ENCODE measurements at regions not wholly inside any gene's neighbourhood (a gene's known extent, or its start where the extent isn't known, plus 50 kb on each side); places are given as distances from the start of the nearest gene placed in this dataset.

DNA sequence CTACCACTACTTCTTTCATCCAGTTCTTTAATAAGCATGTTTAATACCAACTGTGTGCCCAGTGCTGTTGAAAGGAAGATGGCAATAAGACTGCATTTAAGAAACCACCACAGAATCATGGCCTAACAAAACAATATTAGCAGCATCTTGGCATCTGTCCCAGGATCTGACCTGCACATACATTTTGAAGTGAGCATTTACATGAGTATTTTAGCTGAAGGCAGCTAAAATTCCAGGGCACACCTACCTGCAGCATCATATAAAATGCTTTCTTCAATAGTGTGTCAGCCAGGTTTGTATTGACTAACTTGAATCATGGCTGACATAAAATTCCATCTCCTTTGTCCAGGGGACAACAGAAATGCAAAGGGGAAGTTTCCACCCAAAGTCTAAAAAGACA is 65.0 kb upstream of the ARHGAP5 start:
- H3K4me3 Mint-ChIP-seq = no peak overlapping the region
- ATAC-seq (no peak), DNase-seq (ENCODE audit: low spot score in 2 of 2) (no peak)
- no peaks in the 10 kb centered on the region for H3K4me1 Mint-ChIP-seq
- no peaks in the 10 kb centered on the region for H3K9me3 Mint-ChIP-seq
- H3K27ac Mint-ChIP-seq = no peak overlapping the region
- H3K36me3 Mint-ChIP-seq = no peaks in the 10 kb centered on the region

DNA sequence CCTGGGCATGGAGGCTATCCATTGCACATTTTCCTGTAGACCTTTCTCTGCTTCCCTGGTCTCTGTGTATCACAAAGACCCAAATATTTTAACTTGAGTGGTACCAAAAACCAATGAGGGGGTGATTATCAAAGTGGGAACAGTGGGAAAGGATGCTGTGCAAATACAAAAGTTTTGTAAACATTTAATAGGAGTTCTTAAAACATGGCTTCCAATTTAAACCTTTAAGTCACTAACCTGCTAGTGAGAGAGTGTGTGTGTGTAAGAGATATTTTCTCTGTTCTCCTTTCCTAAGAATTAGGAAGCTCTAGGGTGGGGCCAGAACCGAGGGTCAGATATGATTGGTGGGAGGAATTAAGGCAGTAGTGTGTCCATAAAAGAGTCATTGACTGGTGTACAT is 64.5 kb upstream of the ARHGAP5 start:
- H3K9me3 Mint-ChIP-seq = no peaks in the 10 kb centered on the region
- no peak for ATAC-seq
- no peak overlapping the region for H3K4me3 Mint-ChIP-seq
- H3K4me1 Mint-ChIP-seq = no peaks in the 10 kb centered on the region
- no peak for DNase-seq (ENCODE audit: low spot score in 2 of 2)
- no peaks in the 10 kb centered on the region for H3K36me3 Mint-ChIP-seq
- peak overlapping the region; percentile 23 for H3K27ac Mint-ChIP-seq

DNA sequence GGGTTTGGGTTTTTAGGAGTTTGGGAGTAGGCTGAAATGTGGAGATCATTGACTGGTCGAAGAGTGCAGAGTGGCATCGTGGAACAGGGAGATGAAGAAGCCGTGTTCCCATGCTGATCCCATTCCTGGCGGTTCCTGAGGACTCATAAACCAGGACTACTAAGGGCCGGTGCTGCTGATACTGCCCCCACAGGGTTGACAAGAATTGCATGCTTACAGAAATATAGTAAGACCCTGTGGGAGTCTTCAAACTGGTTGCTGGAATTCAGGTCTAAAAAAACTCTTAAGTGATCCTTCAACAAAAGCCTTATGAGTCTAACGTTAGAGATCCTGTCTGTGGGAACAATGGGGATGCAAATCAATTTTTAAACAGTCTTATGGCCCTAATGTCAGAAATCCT is 64.0 kb upstream of the ARHGAP5 start:
- Mint-ChIP-seq H3K4me3 (no peak overlapping the region), H3K27ac (peak overlapping the region; percentile 23), H3K36me3 (no peaks in the 10 kb centered on the region), H3K9me3 (no peaks in the 10 kb centered on the region), H3K4me1 (no peaks in the 10 kb centered on the region)
- no peak for ATAC-seq
- no peak for DNase-seq (ENCODE audit: low spot score in 2 of 2)

DNA sequence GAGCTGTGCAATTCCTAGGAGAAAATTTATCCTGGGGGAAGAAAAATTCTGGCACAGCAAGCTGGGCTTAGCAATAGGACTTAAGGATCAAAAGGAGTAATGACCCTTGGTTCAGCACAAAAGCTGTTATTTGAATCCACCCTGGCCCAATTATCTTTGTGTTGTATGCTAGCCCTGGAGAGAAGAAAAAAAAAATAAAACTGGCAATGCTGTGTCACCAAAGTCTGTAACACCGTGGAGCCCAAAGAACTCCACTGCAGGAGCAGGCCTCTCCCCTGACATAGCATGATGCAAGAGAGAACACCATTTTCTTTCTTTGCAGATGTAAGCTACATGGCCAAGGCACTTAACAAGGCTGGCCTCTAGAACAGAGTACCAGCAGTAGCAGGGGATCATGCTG is 63.0 kb upstream of the ARHGAP5 start:
- Mint-ChIP-seq H3K27ac (no peak overlapping the region), H3K4me1 (no peaks in the 10 kb centered on the region), H3K4me3 (no peak overlapping the region), H3K9me3 (no peaks in the 10 kb centered on the region), H3K36me3 (no peaks in the 10 kb centered on the region)
- DNase-seq (ENCODE audit: low spot score in 2 of 2) (no peak), ATAC-seq (no peak)

DNA sequence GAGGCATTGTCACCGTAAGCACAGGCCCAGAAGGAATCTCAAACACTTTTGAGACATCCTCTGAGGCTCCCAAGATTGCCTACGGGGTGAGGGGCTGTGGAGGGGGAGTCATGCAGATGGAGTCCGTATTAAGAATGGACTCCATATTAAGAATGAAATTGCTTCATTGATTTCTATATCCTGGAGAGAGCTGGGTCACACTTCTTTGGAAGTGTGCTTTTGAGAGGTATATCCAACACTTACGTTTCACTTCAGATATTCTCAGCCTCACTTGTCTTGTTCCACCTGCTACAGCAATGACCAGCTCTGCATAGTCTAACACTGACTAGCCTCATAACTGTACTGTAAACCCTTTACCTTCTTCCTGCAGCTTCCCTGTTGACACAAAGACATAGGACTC is 62.6 kb upstream of the ARHGAP5 start:
- Mint-ChIP-seq H3K9me3 (no peaks in the 10 kb centered on the region), H3K4me1 (no peaks in the 10 kb centered on the region), H3K27ac (no peak overlapping the region), H3K36me3 (no peaks in the 10 kb centered on the region), H3K4me3 (no peak overlapping the region)
- DNase-seq (ENCODE audit: low spot score in 2 of 2) = no peak
- no peak for ATAC-seq

DNA sequence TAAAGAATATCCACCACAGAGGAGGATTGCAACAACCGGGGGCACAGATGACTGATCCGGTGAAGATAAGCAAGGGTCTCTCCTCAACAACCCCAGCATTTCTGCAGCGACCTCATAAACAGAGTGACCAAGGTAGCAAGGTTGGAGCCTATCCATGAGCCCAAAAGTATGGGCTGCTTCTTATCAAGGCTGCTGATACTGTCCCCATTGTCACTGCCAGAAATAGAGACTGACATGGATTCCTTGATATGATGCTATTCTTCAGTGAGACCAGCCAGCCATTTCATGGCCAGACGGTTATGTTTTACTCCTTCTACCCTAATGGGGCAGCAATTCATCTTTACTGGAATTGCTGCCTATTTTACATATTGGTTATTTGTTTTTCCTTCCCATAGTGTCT is 61.9 kb upstream of the ARHGAP5 start:
- Mint-ChIP-seq H3K4me1 (no peaks in the 10 kb centered on the region), H3K27ac (no peak overlapping the region), H3K4me3 (no peak overlapping the region), H3K9me3 (no peaks in the 10 kb centered on the region), H3K36me3 (no peaks in the 10 kb centered on the region)
- ATAC-seq (no peak), DNase-seq (ENCODE audit: low spot score in 2 of 2) (no peak)

DNA sequence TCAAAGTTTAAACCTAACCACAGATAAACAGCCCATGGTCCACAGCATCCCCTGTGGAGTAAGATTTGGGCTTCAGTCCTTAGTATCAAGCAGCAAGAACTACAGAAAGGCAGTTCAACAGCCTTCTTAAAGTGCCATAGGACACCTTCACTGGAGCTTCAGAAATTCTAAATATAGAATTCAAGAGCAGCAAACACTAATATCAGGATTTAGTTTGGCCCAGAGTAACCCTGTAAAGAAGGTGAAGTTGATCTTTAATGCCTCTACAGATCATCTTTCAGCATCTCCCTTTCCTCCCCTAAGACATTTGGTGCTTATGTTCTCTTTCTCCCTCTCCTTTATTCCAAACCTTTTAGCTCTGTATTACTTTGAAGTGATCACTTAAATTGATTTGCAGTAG is 59.5 kb upstream of the ARHGAP5 start:
- Mint-ChIP-seq H3K9me3 (no peaks in the 10 kb centered on the region), H3K4me3 (no peak overlapping the region), H3K27ac (no peak overlapping the region), H3K4me1 (no peaks in the 10 kb centered on the region), H3K36me3 (no peaks in the 10 kb centered on the region)
- ATAC-seq (no peak), DNase-seq (ENCODE audit: low spot score in 2 of 2) (no peak)

DNA sequence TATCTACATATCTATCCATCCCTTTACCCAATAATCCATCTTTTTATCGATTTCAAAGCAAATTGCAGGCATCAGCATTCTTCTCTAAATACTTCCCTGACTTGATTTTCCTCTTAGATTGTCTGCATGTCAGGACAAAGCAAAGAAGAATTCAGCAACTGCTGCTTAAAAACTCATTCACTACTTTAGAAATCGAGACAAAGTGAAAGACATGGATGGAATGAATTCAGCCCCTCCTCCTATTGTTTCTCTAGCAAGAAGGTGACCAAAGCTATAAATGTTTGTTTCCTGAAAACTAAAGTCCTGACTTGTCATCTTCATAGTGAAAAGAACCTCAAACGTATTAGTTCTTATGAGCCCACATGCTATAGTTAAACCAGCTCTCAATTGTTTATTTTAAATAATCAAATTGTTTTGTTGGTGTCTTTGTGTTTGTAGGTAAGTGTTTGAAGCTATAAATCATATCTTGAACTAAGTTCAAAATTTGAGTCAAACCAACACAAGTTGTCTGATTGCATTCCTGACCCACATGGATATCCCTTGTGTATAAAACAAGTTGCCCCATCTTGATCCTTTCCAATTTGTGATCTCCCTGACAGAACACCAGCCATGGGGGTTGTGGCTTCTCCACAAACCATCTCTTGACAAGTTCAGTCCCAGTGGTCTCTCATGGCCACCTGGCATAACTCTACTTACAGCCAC is 58.6 kb upstream of the ARHGAP5 start:
- no peak for DNase-seq (ENCODE audit: low spot score in 2 of 2)
- Mint-ChIP-seq H3K4me3 (no peak overlapping the region), H3K27ac (no peak overlapping the region), H3K36me3 (no peaks in the 10 kb centered on the region), H3K4me1 (no peaks in the 10 kb centered on the region), H3K9me3 (no peaks in the 10 kb centered on the region)
- no peak for ATAC-seq

DNA sequence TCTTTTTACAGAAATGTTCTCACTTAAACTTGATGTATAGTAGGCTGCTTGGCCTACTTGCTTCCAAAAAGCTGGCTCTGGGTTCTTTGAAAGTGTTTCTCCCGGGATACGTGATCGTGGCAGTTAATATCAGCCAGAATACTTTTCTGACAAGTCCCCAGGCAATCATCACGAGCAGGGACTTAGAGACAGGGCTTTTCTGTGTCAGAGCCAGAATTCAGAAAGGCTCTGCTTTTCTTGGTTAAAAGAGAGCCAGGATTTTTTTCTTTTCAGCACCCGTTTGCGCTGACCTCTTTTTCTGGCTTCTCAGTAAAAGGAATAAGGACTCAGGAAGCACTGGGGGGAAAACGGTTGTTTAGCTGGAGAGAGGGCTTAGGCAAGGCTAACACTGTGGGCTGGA is 57.8 kb upstream of the ARHGAP5 start:
- Mint-ChIP-seq H3K9me3 (no peaks in the 10 kb centered on the region), H3K27ac (no peak overlapping the region), H3K36me3 (no peaks in the 10 kb centered on the region), H3K4me3 (no peak overlapping the region), H3K4me1 (no peaks in the 10 kb centered on the region)
- ATAC-seq (no peak), DNase-seq (ENCODE audit: low spot score in 2 of 2) (no peak)

DNA sequence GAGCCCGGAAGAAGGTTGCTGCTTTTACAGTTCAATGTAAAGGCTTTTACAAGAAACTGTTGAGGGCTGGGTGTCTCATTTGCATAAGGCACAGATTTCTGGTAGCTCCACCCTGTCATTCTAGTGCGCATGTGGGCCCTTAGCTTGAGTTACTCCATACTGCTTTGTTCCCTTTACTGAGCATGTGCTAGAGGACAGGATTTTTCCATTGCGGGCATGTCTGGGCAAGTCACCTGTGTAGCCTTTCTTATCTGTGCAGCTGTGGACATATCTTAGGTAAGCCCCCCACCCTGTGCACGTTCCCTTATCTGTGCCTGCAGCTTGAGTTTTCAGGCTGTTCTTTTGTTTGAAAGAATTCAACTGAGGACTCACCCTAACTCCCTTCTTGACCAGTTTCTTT is 56.2 kb upstream of the ARHGAP5 start:
- no peak for DNase-seq (ENCODE audit: low spot score in 2 of 2)
- no peak overlapping the region for H3K27ac Mint-ChIP-seq

DNA sequence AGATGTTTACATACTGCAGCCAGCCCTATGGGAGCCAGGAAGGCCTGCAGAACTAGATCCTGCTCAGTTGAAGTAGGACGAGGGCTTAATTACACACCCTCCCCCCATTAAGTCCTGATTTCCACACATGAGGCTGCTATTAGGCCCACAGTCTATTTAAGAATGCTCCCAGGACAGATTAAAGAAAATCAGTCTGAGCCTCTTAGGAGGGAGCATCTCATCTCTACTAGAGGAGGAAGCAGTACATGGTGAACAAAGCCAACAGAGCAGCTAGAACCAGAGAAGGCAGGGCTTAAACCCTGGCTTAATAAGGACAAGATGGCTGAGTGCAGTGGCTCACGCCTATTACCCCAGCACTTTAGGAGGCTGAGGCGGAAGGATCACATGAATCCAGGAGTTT is 55.8 kb upstream of the ARHGAP5 start:
- Mint-ChIP-seq H3K9me3 (no peaks in the 10 kb centered on the region), H3K4me3 (no peak overlapping the region), H3K36me3 (no peaks in the 10 kb centered on the region), H3K27ac (no peak overlapping the region), H3K4me1 (no peaks in the 10 kb centered on the region)
- no peak for DNase-seq (ENCODE audit: low spot score in 2 of 2)
- ATAC-seq = no peak

More for the DNA sequence above, 56.2 kb upstream of the ARHGAP5 start:
- Mint-ChIP-seq H3K4me1 (no peaks in the 10 kb centered on the region), H3K4me3 (no peak overlapping the region), H3K36me3 (no peaks in the 10 kb centered on the region), H3K9me3 (no peaks in the 10 kb centered on the region)
- no peak for ATAC-seq

DNA sequence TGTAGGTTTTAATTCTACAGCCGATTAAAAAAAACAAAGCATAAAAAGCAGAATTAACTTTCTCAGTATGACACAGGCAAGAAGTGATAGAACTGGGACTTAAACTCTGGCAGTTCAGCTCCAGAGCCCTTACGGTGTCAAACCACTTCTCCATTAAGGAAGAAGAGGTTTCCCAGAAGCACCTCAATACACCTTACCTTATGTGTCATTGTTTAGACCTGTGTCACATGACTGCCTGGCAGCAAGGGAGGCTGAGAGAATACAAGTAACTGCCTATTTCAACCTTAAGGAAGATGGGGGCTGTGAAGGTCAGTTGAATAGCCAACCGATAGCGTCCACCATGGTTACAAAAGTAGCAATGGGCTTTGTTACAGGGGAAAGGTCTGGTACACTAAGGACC is 54.6 kb upstream of the ARHGAP5 start:
- H3K27ac Mint-ChIP-seq = no peak overlapping the region
- H3K36me3 Mint-ChIP-seq = no peaks in the 10 kb centered on the region
- H3K4me3 Mint-ChIP-seq = no peak overlapping the region
- H3K4me1 Mint-ChIP-seq = no peaks in the 10 kb centered on the region
- no peaks in the 10 kb centered on the region for H3K9me3 Mint-ChIP-seq
- ATAC-seq (no peak), DNase-seq (ENCODE audit: low spot score in 2 of 2) (no peak)

DNA sequence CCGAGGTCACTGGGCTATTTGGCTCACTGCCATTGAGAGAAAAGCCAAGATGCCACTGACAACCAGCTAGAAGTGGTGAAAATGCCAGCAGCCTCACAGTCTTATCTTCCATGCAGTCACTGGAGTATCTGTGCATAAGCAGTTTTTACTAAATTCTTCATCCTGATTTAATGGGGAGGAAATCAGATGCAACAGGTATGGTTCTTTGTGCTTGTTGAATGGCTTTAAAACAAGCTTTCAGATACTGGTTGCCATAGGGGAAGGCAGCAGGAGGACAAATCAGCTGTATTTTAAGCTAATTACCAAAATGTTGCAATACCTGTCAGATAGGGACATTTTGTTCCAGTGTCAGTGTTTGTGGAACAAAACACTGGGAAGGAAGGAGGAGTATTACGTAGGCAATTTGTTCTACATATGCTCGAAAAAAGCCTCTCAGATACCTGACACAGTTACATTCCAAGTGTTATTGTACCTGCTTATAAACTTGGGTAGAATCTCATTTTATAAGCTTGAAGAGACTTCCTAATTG is 54.1 kb upstream of the ARHGAP5 start:
- Mint-ChIP-seq H3K27ac (no peak overlapping the region), H3K4me1 (no peaks in the 10 kb centered on the region), H3K36me3 (no peaks in the 10 kb centered on the region), H3K4me3 (no peak overlapping the region), H3K9me3 (no peaks in the 10 kb centered on the region)
- DNase-seq (ENCODE audit: low spot score in 2 of 2) (no peak), ATAC-seq (no peak)

DNA sequence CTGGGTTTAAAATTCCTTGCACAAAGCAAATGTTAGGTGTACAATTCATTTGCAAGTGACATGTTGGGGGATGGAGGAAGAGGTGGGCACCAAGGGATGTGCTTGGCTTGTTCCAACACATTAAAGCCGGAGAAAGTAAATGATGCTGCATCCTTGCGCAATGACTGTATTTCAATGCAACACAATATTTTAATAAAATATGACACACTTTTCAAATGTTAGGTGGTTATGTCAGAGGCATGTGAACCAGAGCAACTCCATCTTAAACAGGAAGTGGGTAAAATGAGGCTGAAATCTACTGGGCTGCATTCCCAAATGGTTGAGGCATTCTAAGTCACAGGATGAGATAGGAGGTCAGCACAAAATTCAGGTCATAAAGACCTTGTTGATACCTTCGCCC is 53.6 kb upstream of the ARHGAP5 start:
- Mint-ChIP-seq H3K9me3 (no peaks in the 10 kb centered on the region), H3K27ac (no peak overlapping the region), H3K36me3 (no peaks in the 10 kb centered on the region), H3K4me1 (no peaks in the 10 kb centered on the region), H3K4me3 (no peak overlapping the region)
- DNase-seq (ENCODE audit: low spot score in 2 of 2) (no peak), ATAC-seq (no peak)

DNA sequence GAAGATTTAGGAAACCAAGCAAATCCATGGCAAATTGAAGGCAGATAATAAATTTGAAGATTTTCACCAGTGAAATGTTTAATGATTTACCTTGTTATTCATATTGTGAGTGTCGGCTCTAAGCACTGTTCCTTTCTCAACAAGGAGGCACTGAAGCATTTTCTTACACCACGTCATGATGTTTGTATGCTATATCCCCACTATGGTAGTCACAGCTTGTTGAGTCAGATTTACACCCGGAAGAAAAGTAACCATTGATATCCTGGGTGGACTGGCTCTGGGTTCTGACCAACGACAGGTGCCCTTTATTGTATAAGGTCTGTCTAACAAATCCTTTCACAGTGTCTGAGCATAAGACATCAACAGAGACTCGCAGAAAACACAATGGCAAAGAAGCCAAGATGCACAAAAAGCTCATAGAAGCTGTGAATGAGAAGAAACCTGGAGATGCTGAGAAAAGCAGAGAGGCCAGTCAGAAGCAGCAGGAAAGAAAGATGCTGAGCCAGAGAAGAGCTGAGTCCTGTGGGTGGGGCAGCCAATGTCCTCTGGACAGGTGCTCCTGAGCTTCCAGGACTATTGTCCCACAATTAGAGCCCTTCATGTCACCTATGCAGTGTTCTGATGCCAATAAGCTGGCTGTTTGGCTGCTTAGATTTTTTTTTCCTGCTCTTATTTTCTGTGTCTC is 49.7 kb upstream of the ARHGAP5 start:
- Mint-ChIP-seq H3K4me1 (no peaks in the 10 kb centered on the region), H3K4me3 (no peak overlapping the region), H3K27ac (no peak overlapping the region), H3K9me3 (no peaks in the 10 kb centered on the region), H3K36me3 (no peaks in the 10 kb centered on the region)
- ATAC-seq = no peak
- no peak for DNase-seq (ENCODE audit: low spot score in 2 of 2)
